Left lung (tissue), 4 donors: ENCODE measurements at regions not wholly inside any gene's neighbourhood (a gene's known extent, or its start where the extent isn't known, plus 50 kb on each side); places are given as distances from the start of the nearest gene placed in this dataset.

Experiments
- ATAC-seq: fragments of 200-7000 bp; cut with Tn5 transposase; one replicate; pipeline ENCODE4 v1.9.1; 2020; ENCODE audit warnings: moderate library complexity
- DNase-seq, 4 donors: peaks; one replicate each; pipeline ENCODE4 v3.0.0-alpha.2; 2013 to 2020
- H3K27ac ChIP-seq, 2 donors: fragments of 200-600 bp; sonication (generic) in 1 of 2; one replicate each; pipeline versions ENCODE4 v1.5.0 to v1.8.0; 2020 to 2021
- H3K27me3 ChIP-seq, 2 donors: fragments of 200-600 bp; sonication (generic) in 1 of 2; one replicate each; pipeline versions ENCODE4 v1.5.0 to v1.8.0; 2020 to 2021
- H3K36me3 ChIP-seq, 2 donors: fragments of 200-600 bp; sonication (generic) in 1 of 2; one replicate each; pipeline versions ENCODE4 v1.5.0 to v1.8.0; 2020 to 2021
- H3K4me1 ChIP-seq, 2 donors: fragments of 200-600 bp; one replicate each; pipeline ENCODE4 v1.8.0; 2021
- H3K4me3 ChIP-seq, 2 donors: fragments of 200-600 bp; sonication (generic) in 1 of 2; one replicate each; pipeline versions ENCODE4 v1.5.0 to v1.8.0; 2020 to 2021; ENCODE audit warnings: mild to moderate bottlenecking in 1 of 2
- H3K9me3 ChIP-seq, 2 donors: fragments of 200-600 bp; sonication (generic) in 1 of 2; one replicate each; pipeline versions ENCODE4 v1.5.0 to v1.8.0; 2020 to 2021
- intact Hi-C, 2 donors: fragments of 100-400 bp; cut with DNase I; formaldehyde crosslinking; loops; one replicate each; pipeline versions ENCODE4 v1.11.2 to v1.14.2; 2022
- TF ChIP-seq, protein P1 (sequence below), 2 donors: fragments of 200-600 bp; sonication (generic) in 1 of 2; IDR thresholded peaks; one replicate each; pipeline versions ENCODE4 v1.5.0 to v1.8.0; 2021; ENCODE audit warnings: antibody characterized with exemption in 2 of 2
- donor health status: DM: no; HTN: yes; CAD: no.
- donor health status: DM: no; HTN: no; CAD: no.

DNA sequence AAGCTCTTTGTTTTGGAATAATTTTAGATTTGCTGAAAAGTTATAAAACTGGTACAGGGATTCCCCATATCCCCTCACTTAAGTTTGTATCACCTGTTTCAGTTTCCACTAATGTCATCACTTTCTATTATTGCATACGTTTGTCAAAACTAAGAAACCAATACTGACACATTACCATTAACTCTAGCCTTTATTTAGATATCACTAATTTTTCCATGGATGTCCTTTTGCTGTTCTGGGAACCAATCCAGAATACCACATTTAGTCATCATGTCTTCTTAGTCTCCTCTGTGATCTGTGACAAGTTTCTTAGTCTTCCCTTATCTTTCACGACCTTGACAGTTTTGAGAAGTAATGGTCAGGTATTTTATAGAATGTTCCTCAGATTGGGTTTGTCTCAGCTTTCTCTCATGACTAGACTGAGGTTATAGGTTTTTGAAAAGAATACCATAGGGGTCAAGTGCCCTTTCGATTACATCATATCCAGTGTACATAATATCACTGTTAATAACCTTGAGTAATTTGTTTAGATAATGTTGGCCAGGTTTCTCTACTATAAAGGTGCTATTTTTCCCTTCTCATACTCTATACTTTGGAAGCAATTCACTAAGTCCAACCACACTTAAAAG lies 51.9 kb upstream of the NMUR2 start:
- Histone ChIP-seq H3K4me1 (no peaks in the 10 kb centered on the region), H3K4me3 (no peak overlapping the region), H3K36me3 (no peaks in the 10 kb centered on the region), H3K27me3 (no peaks in the 10 kb centered on the region), H3K27ac (no peak overlapping the region), H3K9me3 (no peaks in the 10 kb centered on the region)
- TF ChIP-seq, protein P1, sequence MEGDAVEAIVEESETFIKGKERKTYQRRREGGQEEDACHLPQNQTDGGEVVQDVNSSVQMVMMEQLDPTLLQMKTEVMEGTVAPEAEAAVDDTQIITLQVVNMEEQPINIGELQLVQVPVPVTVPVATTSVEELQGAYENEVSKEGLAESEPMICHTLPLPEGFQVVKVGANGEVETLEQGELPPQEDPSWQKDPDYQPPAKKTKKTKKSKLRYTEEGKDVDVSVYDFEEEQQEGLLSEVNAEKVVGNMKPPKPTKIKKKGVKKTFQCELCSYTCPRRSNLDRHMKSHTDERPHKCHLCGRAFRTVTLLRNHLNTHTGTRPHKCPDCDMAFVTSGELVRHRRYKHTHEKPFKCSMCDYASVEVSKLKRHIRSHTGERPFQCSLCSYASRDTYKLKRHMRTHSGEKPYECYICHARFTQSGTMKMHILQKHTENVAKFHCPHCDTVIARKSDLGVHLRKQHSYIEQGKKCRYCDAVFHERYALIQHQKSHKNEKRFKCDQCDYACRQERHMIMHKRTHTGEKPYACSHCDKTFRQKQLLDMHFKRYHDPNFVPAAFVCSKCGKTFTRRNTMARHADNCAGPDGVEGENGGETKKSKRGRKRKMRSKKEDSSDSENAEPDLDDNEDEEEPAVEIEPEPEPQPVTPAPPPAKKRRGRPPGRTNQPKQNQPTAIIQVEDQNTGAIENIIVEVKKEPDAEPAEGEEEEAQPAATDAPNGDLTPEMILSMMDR (IDR thresholded peaks at IDR 0.05) = no peak
- no peak for ATAC-seq
- intact Hi-C loops = no loop called here
- DNase-seq = no peak

DNA sequence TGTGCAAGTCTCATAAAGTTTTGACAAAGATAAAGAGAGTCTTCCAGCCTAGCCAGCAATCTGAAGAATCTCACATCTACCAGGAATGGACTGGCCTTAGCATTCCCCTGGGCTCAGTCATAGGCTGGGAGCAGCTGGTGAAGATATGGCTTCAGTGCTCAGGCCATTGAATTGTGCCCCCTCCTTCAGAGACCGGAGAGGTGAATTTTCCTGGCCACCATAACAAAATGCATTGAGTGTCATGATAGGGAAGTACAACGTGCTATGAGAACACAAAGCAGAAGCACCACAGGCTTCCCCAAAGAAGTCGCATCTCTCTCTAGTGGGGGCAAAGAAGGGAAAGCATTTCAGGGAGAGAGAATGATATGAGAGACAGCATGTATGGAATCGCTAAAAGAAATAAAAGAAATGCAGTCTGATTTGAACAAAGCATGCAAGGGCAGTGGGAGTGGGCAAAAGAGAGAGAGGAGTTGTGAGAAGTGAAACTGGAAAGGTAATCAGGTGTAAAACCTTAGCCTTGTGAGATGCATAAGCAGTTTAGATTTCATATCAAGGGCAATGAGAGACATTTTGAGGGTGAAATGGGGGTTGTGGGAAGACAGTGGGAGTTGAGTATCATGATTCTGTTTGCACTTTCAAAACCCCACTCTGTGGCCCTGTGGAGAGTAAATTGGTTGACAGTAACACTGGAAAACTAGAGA lies 57.1 kb upstream of the NMUR2 start:
- TF ChIP-seq, protein P1 (IDR thresholded peaks at IDR 0.05) = no peak
- ATAC-seq (no peak), DNase-seq (no peak)
- intact Hi-C loops = no loop called here
- no peaks in the 10 kb centered on the region for H3K36me3 ChIP-seq
- no peaks in the 10 kb centered on the region for H3K4me1 ChIP-seq
- no peaks in the 10 kb centered on the region for H3K27me3 ChIP-seq
- no peak overlapping the region for H3K4me3 ChIP-seq
- H3K27ac ChIP-seq = no peak overlapping the region
- no peaks in the 10 kb centered on the region for H3K9me3 ChIP-seq

DNA sequence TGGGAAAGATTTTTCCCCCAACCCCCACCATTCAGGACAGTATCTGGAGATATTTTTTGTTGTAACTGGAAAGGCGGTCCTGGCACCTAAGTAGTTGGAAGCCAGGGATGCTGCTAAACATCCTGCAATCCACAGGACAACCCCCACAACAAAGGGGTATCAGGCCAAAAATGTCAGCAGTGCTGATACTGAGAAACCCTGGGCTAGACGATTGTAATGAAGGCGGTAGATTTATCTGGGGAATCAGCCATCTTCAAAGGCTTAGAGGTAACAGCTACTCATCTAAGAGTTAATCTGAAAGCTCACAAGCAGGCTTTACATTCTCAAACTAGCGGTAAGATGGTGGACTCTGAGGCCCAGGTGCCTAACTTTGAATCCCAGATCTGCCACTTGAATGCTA lies 59.0 kb upstream of the NMUR2 start:
- Histone ChIP-seq H3K27me3 (no peaks in the 10 kb centered on the region), H3K36me3 (no peaks in the 10 kb centered on the region), H3K27ac (no peak overlapping the region), H3K9me3 (no peaks in the 10 kb centered on the region), H3K4me1 (no peaks in the 10 kb centered on the region), H3K4me3 (no peak overlapping the region)
- DNase-seq (no peak), ATAC-seq (no peak)
- intact Hi-C loops = no loop called here
- TF ChIP-seq, protein P1 (IDR thresholded peaks at IDR 0.05) = no peak

DNA sequence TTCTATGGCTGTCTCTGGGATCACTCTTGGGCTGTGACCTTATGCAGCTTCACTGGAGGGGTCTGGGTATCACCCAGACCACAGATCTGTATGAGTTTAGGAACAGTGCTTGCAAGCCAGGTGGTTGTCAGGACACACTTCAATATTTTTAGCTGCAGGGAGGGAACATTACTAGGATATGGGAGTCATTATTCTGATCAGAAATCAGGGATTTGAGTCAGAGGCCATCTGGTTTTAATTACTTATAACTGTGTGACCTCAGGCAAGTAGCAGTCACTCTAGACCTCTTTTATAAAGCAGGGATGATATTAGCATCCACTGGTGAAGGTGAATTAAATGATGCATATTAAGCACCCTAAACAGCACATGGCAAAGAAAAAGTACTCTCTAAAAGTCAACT lies 60.1 kb upstream of the NMUR2 start:
- ATAC-seq (no peak), DNase-seq (no peak)
- no peaks in the 10 kb centered on the region for H3K36me3 ChIP-seq
- no peaks in the 10 kb centered on the region for H3K4me1 ChIP-seq
- H3K4me3 ChIP-seq = no peak overlapping the region
- no peak overlapping the region for H3K27ac ChIP-seq
- H3K27me3 ChIP-seq = no peaks in the 10 kb centered on the region
- no peaks in the 10 kb centered on the region for H3K9me3 ChIP-seq
- TF ChIP-seq, protein P1 (IDR thresholded peaks at IDR 0.05) = no peak
- intact Hi-C loops = no loop called here

DNA sequence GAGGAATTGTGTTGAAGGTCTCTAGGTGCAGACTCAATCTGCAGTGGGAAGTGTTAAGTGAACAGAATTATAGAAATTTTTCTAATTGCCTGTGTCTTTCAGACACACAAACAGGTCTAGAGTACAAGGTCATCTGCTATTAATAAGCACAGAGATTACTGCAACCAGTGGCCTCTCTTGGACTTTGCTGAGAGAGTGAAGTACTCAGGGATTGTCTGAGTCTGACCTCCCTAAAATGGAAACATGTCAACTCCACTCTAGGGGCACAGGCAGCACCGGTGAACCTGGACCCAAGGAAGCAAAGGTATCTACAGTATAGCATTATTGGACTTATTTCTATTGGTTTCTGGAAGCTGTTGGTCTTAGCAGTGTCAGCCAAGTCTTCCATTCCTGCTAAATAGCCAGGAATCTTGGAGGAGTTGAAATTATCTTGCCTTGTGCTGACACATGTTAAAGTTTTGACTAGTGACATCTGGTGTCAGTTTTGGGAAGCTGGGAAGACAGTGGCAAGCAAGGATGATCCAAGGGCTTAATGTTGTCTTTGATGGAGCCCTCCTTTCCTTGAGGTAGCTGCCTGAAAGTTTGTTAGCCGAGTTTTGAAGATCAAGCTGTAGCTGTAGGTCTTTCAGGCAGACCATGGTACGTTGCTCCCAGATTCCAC lies 61.1 kb upstream of the NMUR2 start:
- Histone ChIP-seq H3K27ac (no peak overlapping the region), H3K4me3 (no peak overlapping the region), H3K36me3 (no peaks in the 10 kb centered on the region), H3K9me3 (no peaks in the 10 kb centered on the region), H3K27me3 (no peaks in the 10 kb centered on the region), H3K4me1 (no peaks in the 10 kb centered on the region)
- DNase-seq = no peak
- no peak for ATAC-seq
- intact Hi-C loops = no loop called here
- TF ChIP-seq, protein P1 (IDR thresholded peaks at IDR 0.05) = no peak
